Activated CD4-positive, alpha-beta memory T cell treated with anti-CD3 and anti-CD28 coated beads, Interleukin-2, amount 10 ng/mL, durations not matched to agents 7 days and 5 days (primary cell): ENCODE measurements at regions not wholly inside any gene's neighbourhood (a gene's known extent, or its start where the extent isn't known, plus 50 kb on each side); places are given as distances from the start of the nearest gene placed in this dataset.
A peak's percentile ranks its signal among the peaks of the same experiment; 100 is the strongest.

Experiments used
- CTCF ChIA-PET: fragments of 350-600 bp; sonication (Branson Sonifier 250); formaldehyde crosslinking; loops from one replicate; lab custom pipeline; 2021; ENCODE audit warnings: antibody characterized with exemption, inconsistent platforms; lab: Charles Lee
- POLR2A ChIA-PET: fragments of 350-600 bp; sonication (Branson Sonifier 250); formaldehyde crosslinking; loops from one replicate; lab custom pipeline; 2021; ENCODE audit warnings: antibody characterized with exemption; lab: Charles Lee
- DNase-seq: peaks from one replicate; pipeline ENCODE4 v3.0.0-alpha.2; 2020
- H3K27ac Mint-ChIP-seq: one replicate; pipeline ENCODE4 v1.8.0; 2021; ENCODE audit warnings: mild to moderate bottlenecking, mixed read lengths
- H3K27me3 Mint-ChIP-seq: one replicate; pipeline ENCODE4 v1.8.0; 2021; ENCODE audit warnings: mixed read lengths
- H3K36me3 Mint-ChIP-seq: one replicate; pipeline ENCODE4 v1.8.0; 2021; ENCODE audit warnings: low read depth, mixed read lengths
- H3K4me1 Mint-ChIP-seq: one replicate; pipeline ENCODE4 v1.8.0; 2021; ENCODE audit warnings: mixed read lengths
- H3K4me3 Mint-ChIP-seq: one replicate; pipeline ENCODE4 v1.8.0; 2021; ENCODE audit warnings: mild to moderate bottlenecking, mixed read lengths
- H3K9me3 Mint-ChIP-seq: one replicate; pipeline ENCODE4 v1.8.0; 2021; ENCODE audit warnings: mixed read lengths

GRCh38 chr3:124611520-124611919 lies 118.7 kb upstream of the UMPS start:
- H3K27ac Mint-ChIP-seq = no peak overlapping the region
- no peaks in the 10 kb centered on the region for H3K36me3 Mint-ChIP-seq
- no peak overlapping the region for H3K4me3 Mint-ChIP-seq
- POLR2A ChIA-PET = no interaction called here
- peaks cover 7% of the 10 kb centered on the region for H3K27me3 Mint-ChIP-seq
- H3K9me3 Mint-ChIP-seq = no peaks in the 10 kb centered on the region
- no peak for DNase-seq
- H3K4me1 Mint-ChIP-seq = peaks cover 1% of the 10 kb centered on the region
- CTCF ChIA-PET = no interaction called here

- H3K4me1 Mint-ChIP-seq = peaks cover 15% of the 10 kb centered on the region
- DNase-seq = no peak
- peaks cover 10% of the 10 kb centered on the region for H3K27me3 Mint-ChIP-seq
- ChIA-PET CTCF (no interaction called here), POLR2A (no interaction called here)
- no peak overlapping the region for H3K27ac Mint-ChIP-seq
- no peaks in the 10 kb centered on the region for H3K9me3 Mint-ChIP-seq
- H3K4me3 Mint-ChIP-seq = no peak overlapping the region
- no peaks in the 10 kb centered on the region for H3K36me3 Mint-ChIP-seq
These were observed 114.2 kb upstream of the UMPS start for GRCh38 chr3:124615896-124616543.

- Mint-ChIP-seq H3K4me1 (peaks cover 21% of the 10 kb centered on the region), H3K27ac (no peak overlapping the region), H3K36me3 (no peaks in the 10 kb centered on the region), H3K27me3 (peaks cover 10% of the 10 kb centered on the region), H3K9me3 (no peaks in the 10 kb centered on the region), H3K4me3 (no peak overlapping the region)
- DNase-seq = no peak
- ChIA-PET CTCF (interaction anchor here (0.6 kb wide), 1 partner anchor 584 kb away, joined by 3 read pairs; the partner anchor contains the start of gene KALRN), POLR2A (no interaction called here)
These were observed 113.1 kb upstream of the UMPS start for GRCh38 chr3:124617177-124617576.

- Mint-ChIP-seq H3K4me1 (peaks cover 21% of the 10 kb centered on the region), H3K4me3 (peak overlapping the region; percentile 55), H3K36me3 (no peaks in the 10 kb centered on the region), H3K9me3 (no peaks in the 10 kb centered on the region), H3K27ac (peak overlapping the region; percentile 74), H3K27me3 (peaks cover 8% of the 10 kb centered on the region)
- no peak for DNase-seq
- ChIA-PET POLR2A (interaction anchor here (1.0 kb wide), 1 partner anchor 68 kb away, joined by 3 read pairs; no protein-coding TSS in a partner anchor), CTCF (interaction anchor here (1.2 to 1.3 kb wide), 3 partner anchors 10 to 69 kb away, joined by 3 to 8 read pairs (median 7); no protein-coding TSS in a partner anchor)
These were observed 110.2 kb upstream of the UMPS start for GRCh38 chr3:124619887-124620599.

- POLR2A ChIA-PET = interaction anchor here (1.0 kb wide), 1 partner anchor 68 kb away, joined by 3 read pairs; no protein-coding TSS in a partner anchor
- CTCF ChIA-PET = interaction anchor here (1.2 kb wide), 1 partner anchor 68 kb away, joined by 8 read pairs; no protein-coding TSS in a partner anchor
- H3K27ac Mint-ChIP-seq = peak overlapping the region; percentile 74
- H3K9me3 Mint-ChIP-seq = no peaks in the 10 kb centered on the region
- H3K4me1 Mint-ChIP-seq = peaks cover 21% of the 10 kb centered on the region
- peaks cover 5% of the 10 kb centered on the region for H3K27me3 Mint-ChIP-seq
- peak; percentile 55 for DNase-seq
- H3K4me3 Mint-ChIP-seq = peak overlapping the region; percentile 43
- no peaks in the 10 kb centered on the region for H3K36me3 Mint-ChIP-seq
These were observed 109.6 kb upstream of the UMPS start for GRCh38 chr3:124620600-124621063.

GRCh38 chr3:124621498-124621897 lies 108.8 kb upstream of the UMPS start:
- no peak overlapping the region for H3K4me3 Mint-ChIP-seq
- H3K27ac Mint-ChIP-seq = no peak overlapping the region
- DNase-seq = no peak
- peaks cover 6% of the 10 kb centered on the region for H3K27me3 Mint-ChIP-seq
- POLR2A ChIA-PET = no interaction called here
- no peaks in the 10 kb centered on the region for H3K9me3 Mint-ChIP-seq
- peaks cover 20% of the 10 kb centered on the region for H3K4me1 Mint-ChIP-seq
- CTCF ChIA-PET = no interaction called here
- no peaks in the 10 kb centered on the region for H3K36me3 Mint-ChIP-seq

- ChIA-PET POLR2A (no interaction called here), CTCF (no interaction called here)
- H3K4me3 Mint-ChIP-seq = no peak overlapping the region
- H3K27me3 Mint-ChIP-seq = peaks cover 23% of the 10 kb centered on the region
- no peaks in the 10 kb centered on the region for H3K9me3 Mint-ChIP-seq
- peaks cover 15% of the 10 kb centered on the region for H3K4me1 Mint-ChIP-seq
- H3K36me3 Mint-ChIP-seq = no peaks in the 10 kb centered on the region
- no peak for DNase-seq
- H3K27ac Mint-ChIP-seq = no peak overlapping the region
These were observed 105.2 kb upstream of the UMPS start for GRCh38 chr3:124625074-124625473.

- DNase-seq = no peak
- Mint-ChIP-seq H3K9me3 (no peaks in the 10 kb centered on the region), H3K4me3 (no peak overlapping the region), H3K36me3 (no peaks in the 10 kb centered on the region), H3K27ac (no peak overlapping the region), H3K27me3 (peaks cover 44% of the 10 kb centered on the region), H3K4me1 (no peaks in the 10 kb centered on the region)
- ChIA-PET CTCF (no interaction called here), POLR2A (no interaction called here)
These were observed 102.7 kb upstream of the UMPS start for GRCh38 chr3:124627501-124627908.

- ChIA-PET POLR2A (no interaction called here), CTCF (no interaction called here)
- H3K36me3 Mint-ChIP-seq = no peaks in the 10 kb centered on the region
- no peak for DNase-seq
- peaks cover 54% of the 10 kb centered on the region for H3K27me3 Mint-ChIP-seq
- no peaks in the 10 kb centered on the region for H3K9me3 Mint-ChIP-seq
- no peaks in the 10 kb centered on the region for H3K4me1 Mint-ChIP-seq
- H3K27ac Mint-ChIP-seq = no peak overlapping the region
- no peak overlapping the region for H3K4me3 Mint-ChIP-seq
These were observed 101.4 kb upstream of the UMPS start for GRCh38 chr3:124628863-124629262.

- no peak overlapping the region for H3K4me3 Mint-ChIP-seq
- H3K36me3 Mint-ChIP-seq = no peaks in the 10 kb centered on the region
- H3K27ac Mint-ChIP-seq = no peak overlapping the region
- POLR2A ChIA-PET = no interaction called here
- H3K27me3 Mint-ChIP-seq = peaks cover 59% of the 10 kb centered on the region
- DNase-seq = no peak
- H3K9me3 Mint-ChIP-seq = no peaks in the 10 kb centered on the region
- H3K4me1 Mint-ChIP-seq = no peaks in the 10 kb centered on the region
- CTCF ChIA-PET = no interaction called here
These were observed 100.8 kb upstream of the UMPS start for GRCh38 chr3:124629497-124629896.

GRCh38 chr3:124630960-124631359 lies 99.3 kb upstream of the UMPS start:
- Mint-ChIP-seq H3K27me3 (peaks cover 69% of the 10 kb centered on the region), H3K9me3 (no peaks in the 10 kb centered on the region), H3K27ac (no peak overlapping the region), H3K4me3 (no peak overlapping the region), H3K36me3 (no peaks in the 10 kb centered on the region), H3K4me1 (no peaks in the 10 kb centered on the region)
- no peak for DNase-seq
- POLR2A ChIA-PET = no interaction called here
- CTCF ChIA-PET = no interaction called here

- Mint-ChIP-seq H3K4me3 (no peak overlapping the region), H3K4me1 (peaks cover 6% of the 10 kb centered on the region), H3K36me3 (no peaks in the 10 kb centered on the region), H3K9me3 (no peaks in the 10 kb centered on the region), H3K27ac (no peak overlapping the region), H3K27me3 (peaks cover 72% of the 10 kb centered on the region)
- DNase-seq = no peak
- POLR2A ChIA-PET = no interaction called here
- CTCF ChIA-PET = no interaction called here
These were observed 98.5 kb upstream of the UMPS start for GRCh38 chr3:124631727-124632126.

GRCh38 chr3:124632566-124633140 lies 97.6 kb upstream of the UMPS start:
- H3K27ac Mint-ChIP-seq = no peak overlapping the region

More at GRCh38 chr3:124632566-124633140, 97.6 kb upstream of the UMPS start:
- Mint-ChIP-seq H3K4me1 (peaks cover 6% of the 10 kb centered on the region), H3K27me3 (peaks cover 76% of the 10 kb centered on the region), H3K9me3 (no peaks in the 10 kb centered on the region), H3K4me3 (no peak overlapping the region), H3K36me3 (no peaks in the 10 kb centered on the region)
- DNase-seq = no peak
- CTCF ChIA-PET = no interaction called here
- POLR2A ChIA-PET = no interaction called here
